ENCODE measurements at regions not wholly inside any gene's neighbourhood (a gene's known extent, or its start where the extent isn't known, plus 50 kb on each side); places are given as distances from the start of the nearest gene placed in this dataset.

DNA sequence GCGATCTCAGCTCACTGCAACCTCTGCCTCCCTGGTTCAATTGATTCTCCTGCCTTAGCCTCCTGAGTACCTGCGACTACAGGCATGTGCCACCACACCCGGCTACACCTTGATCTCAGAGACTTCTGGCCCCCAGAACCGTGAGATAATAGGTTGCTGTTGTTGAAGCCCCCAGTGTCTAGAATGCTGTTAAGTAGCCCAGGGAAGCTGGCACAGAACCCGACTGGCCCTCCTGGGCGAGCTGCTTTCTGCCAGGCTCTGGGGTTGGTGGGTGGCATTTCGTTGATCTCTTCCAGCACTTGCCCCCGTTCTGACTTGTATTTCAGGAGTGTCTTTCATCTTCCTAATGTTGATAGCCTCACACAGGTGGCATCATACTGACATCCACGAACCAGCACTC is 807.1 kb downstream of the CDH9 start:
- TF ChIP-seq, protein P1, sequence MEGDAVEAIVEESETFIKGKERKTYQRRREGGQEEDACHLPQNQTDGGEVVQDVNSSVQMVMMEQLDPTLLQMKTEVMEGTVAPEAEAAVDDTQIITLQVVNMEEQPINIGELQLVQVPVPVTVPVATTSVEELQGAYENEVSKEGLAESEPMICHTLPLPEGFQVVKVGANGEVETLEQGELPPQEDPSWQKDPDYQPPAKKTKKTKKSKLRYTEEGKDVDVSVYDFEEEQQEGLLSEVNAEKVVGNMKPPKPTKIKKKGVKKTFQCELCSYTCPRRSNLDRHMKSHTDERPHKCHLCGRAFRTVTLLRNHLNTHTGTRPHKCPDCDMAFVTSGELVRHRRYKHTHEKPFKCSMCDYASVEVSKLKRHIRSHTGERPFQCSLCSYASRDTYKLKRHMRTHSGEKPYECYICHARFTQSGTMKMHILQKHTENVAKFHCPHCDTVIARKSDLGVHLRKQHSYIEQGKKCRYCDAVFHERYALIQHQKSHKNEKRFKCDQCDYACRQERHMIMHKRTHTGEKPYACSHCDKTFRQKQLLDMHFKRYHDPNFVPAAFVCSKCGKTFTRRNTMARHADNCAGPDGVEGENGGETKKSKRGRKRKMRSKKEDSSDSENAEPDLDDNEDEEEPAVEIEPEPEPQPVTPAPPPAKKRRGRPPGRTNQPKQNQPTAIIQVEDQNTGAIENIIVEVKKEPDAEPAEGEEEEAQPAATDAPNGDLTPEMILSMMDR (conservative IDR thresholded peaks at IDR 0.05; ENCODE audit: low read depth, low read length): no peak
- TF ChIP-seq USF2 (IDR thresholded peaks at IDR 0.05; ENCODE audit: low read depth, low read length) (no peak), CEBPB (IDR thresholded peaks at IDR 0.05; ENCODE audit: low read depth, low read length) (no peak), POLR2A (IDR thresholded peaks at IDR 0.05; ENCODE audit: low read depth, low read length) (no peak)

All from IMR-90 (cell line).